ENCODE measurements at regions not wholly inside any gene's neighbourhood (a gene's known extent, or its start where the extent isn't known, plus 50 kb on each side); places are given as distances from the start of the nearest gene placed in this dataset.

DNA sequence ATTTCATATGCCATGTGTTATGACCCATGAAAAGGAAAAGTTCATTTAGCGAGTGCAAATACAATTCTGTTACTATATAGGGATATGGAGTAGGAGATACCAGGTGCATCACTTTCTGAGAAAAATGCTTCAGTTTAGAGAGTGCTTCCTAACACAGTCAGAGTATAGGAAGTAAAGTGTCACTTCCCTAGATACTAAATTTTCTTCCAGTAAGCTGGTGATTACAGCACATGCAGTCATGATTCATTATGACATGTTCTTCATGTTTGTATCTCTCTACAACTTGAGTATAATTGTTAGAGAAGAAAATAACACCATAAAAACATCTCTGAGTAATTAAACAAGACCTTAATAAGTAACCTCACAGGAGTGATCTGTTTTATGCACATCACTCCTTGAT lies 837.0 kb downstream of the DNAH5 start (continued):
- TF ChIP-seq, protein P1, sequence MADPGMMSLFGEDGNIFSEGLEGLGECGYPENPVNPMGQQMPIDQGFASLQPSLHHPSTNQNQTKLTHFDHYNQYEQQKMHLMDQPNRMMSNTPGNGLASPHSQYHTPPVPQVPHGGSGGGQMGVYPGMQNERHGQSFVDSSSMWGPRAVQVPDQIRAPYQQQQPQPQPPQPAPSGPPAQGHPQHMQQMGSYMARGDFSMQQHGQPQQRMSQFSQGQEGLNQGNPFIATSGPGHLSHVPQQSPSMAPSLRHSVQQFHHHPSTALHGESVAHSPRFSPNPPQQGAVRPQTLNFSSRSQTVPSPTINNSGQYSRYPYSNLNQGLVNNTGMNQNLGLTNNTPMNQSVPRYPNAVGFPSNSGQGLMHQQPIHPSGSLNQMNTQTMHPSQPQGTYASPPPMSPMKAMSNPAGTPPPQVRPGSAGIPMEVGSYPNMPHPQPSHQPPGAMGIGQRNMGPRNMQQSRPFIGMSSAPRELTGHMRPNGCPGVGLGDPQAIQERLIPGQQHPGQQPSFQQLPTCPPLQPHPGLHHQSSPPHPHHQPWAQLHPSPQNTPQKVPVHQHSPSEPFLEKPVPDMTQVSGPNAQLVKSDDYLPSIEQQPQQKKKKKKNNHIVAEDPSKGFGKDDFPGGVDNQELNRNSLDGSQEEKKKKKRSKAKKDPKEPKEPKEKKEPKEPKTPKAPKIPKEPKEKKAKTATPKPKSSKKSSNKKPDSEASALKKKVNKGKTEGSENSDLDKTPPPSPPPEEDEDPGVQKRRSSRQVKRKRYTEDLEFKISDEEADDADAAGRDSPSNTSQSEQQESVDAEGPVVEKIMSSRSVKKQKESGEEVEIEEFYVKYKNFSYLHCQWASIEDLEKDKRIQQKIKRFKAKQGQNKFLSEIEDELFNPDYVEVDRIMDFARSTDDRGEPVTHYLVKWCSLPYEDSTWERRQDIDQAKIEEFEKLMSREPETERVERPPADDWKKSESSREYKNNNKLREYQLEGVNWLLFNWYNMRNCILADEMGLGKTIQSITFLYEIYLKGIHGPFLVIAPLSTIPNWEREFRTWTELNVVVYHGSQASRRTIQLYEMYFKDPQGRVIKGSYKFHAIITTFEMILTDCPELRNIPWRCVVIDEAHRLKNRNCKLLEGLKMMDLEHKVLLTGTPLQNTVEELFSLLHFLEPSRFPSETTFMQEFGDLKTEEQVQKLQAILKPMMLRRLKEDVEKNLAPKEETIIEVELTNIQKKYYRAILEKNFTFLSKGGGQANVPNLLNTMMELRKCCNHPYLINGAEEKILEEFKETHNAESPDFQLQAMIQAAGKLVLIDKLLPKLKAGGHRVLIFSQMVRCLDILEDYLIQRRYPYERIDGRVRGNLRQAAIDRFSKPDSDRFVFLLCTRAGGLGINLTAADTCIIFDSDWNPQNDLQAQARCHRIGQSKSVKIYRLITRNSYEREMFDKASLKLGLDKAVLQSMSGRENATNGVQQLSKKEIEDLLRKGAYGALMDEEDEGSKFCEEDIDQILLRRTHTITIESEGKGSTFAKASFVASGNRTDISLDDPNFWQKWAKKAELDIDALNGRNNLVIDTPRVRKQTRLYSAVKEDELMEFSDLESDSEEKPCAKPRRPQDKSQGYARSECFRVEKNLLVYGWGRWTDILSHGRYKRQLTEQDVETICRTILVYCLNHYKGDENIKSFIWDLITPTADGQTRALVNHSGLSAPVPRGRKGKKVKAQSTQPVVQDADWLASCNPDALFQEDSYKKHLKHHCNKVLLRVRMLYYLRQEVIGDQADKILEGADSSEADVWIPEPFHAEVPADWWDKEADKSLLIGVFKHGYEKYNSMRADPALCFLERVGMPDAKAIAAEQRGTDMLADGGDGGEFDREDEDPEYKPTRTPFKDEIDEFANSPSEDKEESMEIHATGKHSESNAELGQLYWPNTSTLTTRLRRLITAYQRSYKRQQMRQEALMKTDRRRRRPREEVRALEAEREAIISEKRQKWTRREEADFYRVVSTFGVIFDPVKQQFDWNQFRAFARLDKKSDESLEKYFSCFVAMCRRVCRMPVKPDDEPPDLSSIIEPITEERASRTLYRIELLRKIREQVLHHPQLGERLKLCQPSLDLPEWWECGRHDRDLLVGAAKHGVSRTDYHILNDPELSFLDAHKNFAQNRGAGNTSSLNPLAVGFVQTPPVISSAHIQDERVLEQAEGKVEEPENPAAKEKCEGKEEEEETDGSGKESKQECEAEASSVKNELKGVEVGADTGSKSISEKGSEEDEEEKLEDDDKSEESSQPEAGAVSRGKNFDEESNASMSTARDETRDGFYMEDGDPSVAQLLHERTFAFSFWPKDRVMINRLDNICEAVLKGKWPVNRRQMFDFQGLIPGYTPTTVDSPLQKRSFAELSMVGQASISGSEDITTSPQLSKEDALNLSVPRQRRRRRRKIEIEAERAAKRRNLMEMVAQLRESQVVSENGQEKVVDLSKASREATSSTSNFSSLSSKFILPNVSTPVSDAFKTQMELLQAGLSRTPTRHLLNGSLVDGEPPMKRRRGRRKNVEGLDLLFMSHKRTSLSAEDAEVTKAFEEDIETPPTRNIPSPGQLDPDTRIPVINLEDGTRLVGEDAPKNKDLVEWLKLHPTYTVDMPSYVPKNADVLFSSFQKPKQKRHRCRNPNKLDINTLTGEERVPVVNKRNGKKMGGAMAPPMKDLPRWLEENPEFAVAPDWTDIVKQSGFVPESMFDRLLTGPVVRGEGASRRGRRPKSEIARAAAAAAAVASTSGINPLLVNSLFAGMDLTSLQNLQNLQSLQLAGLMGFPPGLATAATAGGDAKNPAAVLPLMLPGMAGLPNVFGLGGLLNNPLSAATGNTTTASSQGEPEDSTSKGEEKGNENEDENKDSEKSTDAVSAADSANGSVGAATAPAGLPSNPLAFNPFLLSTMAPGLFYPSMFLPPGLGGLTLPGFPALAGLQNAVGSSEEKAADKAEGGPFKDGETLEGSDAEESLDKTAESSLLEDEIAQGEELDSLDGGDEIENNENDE (IDR thresholded peaks at IDR 0.05; ENCODE audit: insufficient replicate concordance, low read length) = no peak
- no peak for TF ChIP-seq BCL11A (IDR thresholded peaks at IDR 0.05; ENCODE audit: low read depth in 2 of 2, low read length in 2 of 2)
- TF ChIP-seq, protein P2, sequence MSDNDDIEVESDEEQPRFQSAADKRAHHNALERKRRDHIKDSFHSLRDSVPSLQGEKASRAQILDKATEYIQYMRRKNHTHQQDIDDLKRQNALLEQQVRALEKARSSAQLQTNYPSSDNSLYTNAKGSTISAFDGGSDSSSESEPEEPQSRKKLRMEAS (IDR thresholded peaks at IDR 0.05) = no peak
- TF ChIP-seq JUN (IDR thresholded peaks at IDR 0.05; ENCODE audit: low read depth, low read length) = no peak
- TF ChIP-seq, protein P3, sequence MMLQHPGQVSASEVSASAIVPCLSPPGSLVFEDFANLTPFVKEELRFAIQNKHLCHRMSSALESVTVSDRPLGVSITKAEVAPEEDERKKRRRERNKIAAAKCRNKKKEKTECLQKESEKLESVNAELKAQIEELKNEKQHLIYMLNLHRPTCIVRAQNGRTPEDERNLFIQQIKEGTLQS (IDR thresholded peaks at IDR 0.05; ENCODE audit: insufficient read depth, low read depth, low read length) = no peak
- TF ChIP-seq POLR2A (IDR thresholded peaks at IDR 0.05; ENCODE audit: control extremely low read depth in 1 of 2, low read depth in 2 of 2, low read length in 2 of 2) = no peak
- TF ChIP-seq NANOG (IDR thresholded peaks at IDR 0.05; ENCODE audit: insufficient read depth, low read depth, low read length, poor library complexity, severe bottlenecking) = no peak
- TF ChIP-seq RAD21 (IDR thresholded peaks at IDR 0.05 in 1 of 2, conservative IDR thresholded peaks at IDR 0.05 in 1 of 2; ENCODE audit: low read depth in 2 of 2, low read length in 2 of 2) = no peak

Data from H1 (cell line).